Retinal pigment epithelial cell (primary cell): ENCODE measurements at regions not wholly inside any gene's neighbourhood (a gene's known extent, or its start where the extent isn't known, plus 50 kb on each side); places are given as distances from the start of the nearest gene placed in this dataset.
"Not testable (repeated sequence)": the region's sequence is repeated elsewhere in the genome, so short reads cannot be mapped to it uniquely, and the experiment has no call there.

Source experiments
- DNase-seq: peaks from one replicate; pipeline ENCODE4 v3.0.0-alpha.2; 2010; ENCODE audit warnings: low read depth
- H3K4me3 ChIP-seq: 2 replicates; pipeline ENCODE4 v1.5.1; 2011; ENCODE audit warnings: mild to moderate bottlenecking, low read length, control low read depth, moderate library complexity
- CTCF ChIP-seq: conservative IDR thresholded peaks from 2 replicates; pipeline ENCODE4 v1.5.1; 2011; ENCODE audit warnings: low read depth, low read length, control low read depth, inconsistent platforms

DNA sequence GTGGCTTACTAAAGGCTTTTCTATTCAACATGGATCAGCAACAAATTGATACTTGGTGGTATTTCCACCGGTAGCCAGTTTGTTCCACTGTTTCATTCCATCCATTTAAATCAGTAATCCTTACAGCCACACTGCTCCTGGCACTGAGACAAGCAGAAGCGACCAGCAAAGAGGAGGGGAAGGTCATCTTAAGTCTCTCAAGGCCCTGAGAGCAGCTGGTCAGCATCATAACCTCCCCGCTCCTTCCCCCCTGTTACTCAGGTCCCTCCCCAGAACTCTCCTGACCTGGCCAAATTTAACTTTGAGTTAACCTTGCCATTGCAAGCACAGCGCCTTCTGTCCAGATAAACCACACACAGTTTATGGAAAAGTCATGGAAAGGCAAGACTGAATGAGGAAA lies 331.3 kb upstream of the KLF3 start:
- DNase-seq = no peak
- H3K4me3 ChIP-seq = no peak overlapping the region
- no peak for TF ChIP-seq CTCF

GRCh38 chr4:38333219-38333618 lies 330.8 kb upstream of the KLF3 start:
- DNase-seq = no peak
- H3K4me3 ChIP-seq = no peak overlapping the region
- TF ChIP-seq CTCF = no peak

DNA sequence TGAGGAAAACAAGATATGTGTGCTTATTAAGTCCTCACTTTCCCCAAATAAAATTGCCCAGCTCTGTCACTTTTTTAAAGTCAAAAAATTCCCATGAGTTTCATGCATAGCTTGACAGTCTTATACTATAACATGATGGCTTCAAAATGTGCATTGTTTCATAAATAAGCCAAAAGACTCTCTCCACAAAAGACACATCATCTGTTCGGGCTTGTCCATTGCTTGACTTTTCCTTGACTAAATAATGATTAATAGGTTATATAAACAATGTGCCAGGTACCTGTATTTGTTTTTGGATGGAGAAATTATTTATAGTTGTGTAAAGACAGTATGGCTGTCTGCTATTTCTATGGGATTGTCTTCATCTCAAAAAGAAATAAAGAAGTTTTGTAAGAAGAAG lies 329.2 kb upstream of the KLF3 start:
- H3K4me3 ChIP-seq = no peak overlapping the region
- no peak for TF ChIP-seq CTCF
- DNase-seq = no peak

- DNase-seq, H3K4me3 ChIP-seq: not testable (repeated sequence)
Observed at GRCh38 chr4:38338939-38339338, 325.1 kb upstream of the KLF3 start.

GRCh38 chr4:38343608-38344007 lies 320.4 kb upstream of the KLF3 start:
- no peak overlapping the region for H3K4me3 ChIP-seq
- DNase-seq = no peak
- no peak for TF ChIP-seq CTCF

DNA sequence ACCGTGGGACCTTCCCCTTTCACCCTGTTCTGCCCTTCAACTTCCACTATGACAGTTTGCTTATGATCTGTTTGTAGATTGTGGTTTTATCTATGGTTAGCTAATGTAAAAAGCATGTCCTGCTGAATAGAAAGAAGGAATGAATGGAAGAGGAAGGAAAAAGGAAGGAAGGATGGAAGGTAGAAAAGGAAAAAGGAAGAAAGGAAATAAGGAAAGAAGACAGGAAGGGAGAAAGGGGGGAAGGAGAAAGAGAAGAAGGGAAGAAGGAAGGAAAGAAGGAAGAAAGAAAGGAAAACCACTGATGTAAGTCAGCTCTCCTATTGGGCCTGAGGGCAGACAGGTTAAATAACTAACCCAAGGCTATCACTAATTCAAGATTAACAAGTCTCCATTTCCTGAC lies 319.1 kb upstream of the KLF3 start:
- no peak overlapping the region for H3K4me3 ChIP-seq
- no peak for DNase-seq
- no peak for TF ChIP-seq CTCF

- no peak for TF ChIP-seq CTCF
- no peak for DNase-seq
Observed at GRCh38 chr4:38347251-38347650, 316.7 kb upstream of the KLF3 start.

DNA sequence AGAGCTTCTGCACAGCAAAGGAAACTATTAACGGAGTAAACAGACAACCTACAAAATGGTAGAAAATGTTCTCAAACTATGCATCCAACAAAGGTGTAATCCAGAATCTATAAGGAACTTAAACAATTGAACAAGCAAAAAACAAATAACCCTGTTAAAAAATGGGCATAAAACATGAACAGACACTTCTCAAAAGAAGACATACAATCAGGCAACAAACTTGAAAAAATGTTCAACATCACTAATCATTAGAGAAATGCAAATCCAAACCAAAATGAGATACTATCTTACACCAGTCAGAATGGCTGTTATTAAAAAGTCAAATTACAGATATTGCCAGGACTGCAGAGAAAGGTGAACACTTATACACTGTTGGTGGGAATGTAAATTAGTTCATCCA lies 309.6 kb upstream of the KLF3 start:
- no peak for DNase-seq
- TF ChIP-seq CTCF = no peak
- no peak overlapping the region for H3K4me3 ChIP-seq

More at GRCh38 chr4:38347251-38347650, 316.7 kb upstream of the KLF3 start:
- H3K4me3 ChIP-seq = no peak overlapping the region
